KMS-11 (cell line): ENCODE measurements at regions not wholly inside any gene's neighbourhood (a gene's known extent, or its start where the extent isn't known, plus 50 kb on each side); places are given as distances from the start of the nearest gene placed in this dataset.

ENCODE experiments used
- H2AFZ ChIP-seq: fragments of 200-600 bp; sonication (generic); 2 replicates; pipeline ENCODE4 v1.6.1; 2016; ENCODE audit warnings: antibody characterized with exemption, mixed run types, low read depth
- H3K27ac ChIP-seq: fragments of 200-600 bp; sonication (generic); 2 replicates; pipeline ENCODE4 v1.6.1; 2016; ENCODE audit warnings: mild to moderate bottlenecking, mixed run types
- H3K27me3 ChIP-seq: fragments of 200-600 bp; sonication (generic); 2 replicates; pipeline ENCODE4 v1.6.1; 2017; ENCODE audit warnings: mild to moderate bottlenecking, low read depth, mixed run types, moderate library complexity; ENCODE audit not compliant: insufficient read depth
- H3K36me3 ChIP-seq: fragments of 200-600 bp; sonication (generic); 2 replicates; pipeline ENCODE4 v1.6.1; 2017; ENCODE audit warnings: mild to moderate bottlenecking, mixed run types; ENCODE audit not compliant: insufficient read depth
- H3K4me1 ChIP-seq: fragments of 200-600 bp; sonication (generic); 2 replicates; pipeline ENCODE4 v1.6.1; 2016; ENCODE audit warnings: mild to moderate bottlenecking, low read depth, mixed run types; ENCODE audit not compliant: poor library complexity, severe bottlenecking
- H3K4me2 ChIP-seq: fragments of 200-600 bp; sonication (generic); 2 replicates; pipeline ENCODE4 v1.7.0; 2016; ENCODE audit warnings: mild to moderate bottlenecking, mixed run types
- H3K4me3 ChIP-seq: fragments of 200-600 bp; sonication (generic); IDR thresholded peaks from 2 replicates; pipeline ENCODE4 v1.6.1; 2017; ENCODE audit warnings: low read depth, low read length, mixed read lengths; ENCODE audit not compliant: insufficient read depth
- H3K79me2 ChIP-seq: fragments of 200-600 bp; sonication (generic); 2 replicates; pipeline ENCODE4 v1.6.1; 2016; ENCODE audit warnings: low read depth, mixed run types; ENCODE audit not compliant: insufficient read depth
- H3K9ac ChIP-seq: fragments of 200-600 bp; sonication (generic); 2 replicates; pipeline ENCODE4 v1.6.1; 2016; ENCODE audit warnings: mild to moderate bottlenecking, mixed run types
- H4K20me1 ChIP-seq: fragments of 200-600 bp; sonication (generic); 2 replicates; pipeline ENCODE4 v1.6.1; 2016; ENCODE audit warnings: mild to moderate bottlenecking, mixed run types; ENCODE audit not compliant: insufficient read depth
- CTCF ChIP-seq: fragments of 200-600 bp; sonication (generic); conservative IDR thresholded peaks from 2 replicates; pipeline ENCODE4 v1.6.1; 2017; ENCODE audit warnings: low read depth, mild to moderate bottlenecking, antibody characterized with exemption, low read length, moderate library complexity, mixed read lengths

- no peak overlapping the region for H3K9ac ChIP-seq
- no peak overlapping the region for H3K27ac ChIP-seq
- H3K4me3 ChIP-seq = no peak overlapping the region
- H2AFZ ChIP-seq = no peak overlapping the region
- H4K20me1 ChIP-seq = no peaks in the 10 kb centered on the region
- no peaks in the 10 kb centered on the region for H3K79me2 ChIP-seq
- no peak for TF ChIP-seq CTCF
- H3K27me3 ChIP-seq = no peaks in the 10 kb centered on the region
- H3K4me1 ChIP-seq = no peaks in the 10 kb centered on the region
- H3K36me3 ChIP-seq = no peaks in the 10 kb centered on the region
- H3K4me2 ChIP-seq = no peak overlapping the region
Measured at GRCh38 chr13:89750371-89750770, 1597.1 kb upstream of the MIR17HG start.

GRCh38 chr13:89751432-89751930 lies 1596.0 kb upstream of the MIR17HG start:
- Histone ChIP-seq H3K4me2 (no peak overlapping the region), H3K9ac (no peak overlapping the region), H4K20me1 (no peaks in the 10 kb centered on the region), H3K4me3 (no peak overlapping the region), H3K27me3 (no peaks in the 10 kb centered on the region), H3K4me1 (no peaks in the 10 kb centered on the region), H3K36me3 (no peaks in the 10 kb centered on the region), H3K79me2 (no peaks in the 10 kb centered on the region), H2AFZ (no peak overlapping the region), H3K27ac (no peak overlapping the region)
- no peak for TF ChIP-seq CTCF

- H3K4me1 ChIP-seq = no peaks in the 10 kb centered on the region
- H3K79me2 ChIP-seq = no peaks in the 10 kb centered on the region
- no peaks in the 10 kb centered on the region for H3K36me3 ChIP-seq
- no peak overlapping the region for H3K27ac ChIP-seq
- no peak overlapping the region for H3K9ac ChIP-seq
- no peaks in the 10 kb centered on the region for H4K20me1 ChIP-seq
- no peaks in the 10 kb centered on the region for H3K27me3 ChIP-seq
- no peak for TF ChIP-seq CTCF
- H3K4me2 ChIP-seq = no peak overlapping the region
- H3K4me3 ChIP-seq = no peak overlapping the region
- H2AFZ ChIP-seq = no peak overlapping the region
Measured at GRCh38 chr13:89752394-89752793, 1595.1 kb upstream of the MIR17HG start.

- Histone ChIP-seq H3K27me3 (no peaks in the 10 kb centered on the region), H4K20me1 (no peaks in the 10 kb centered on the region), H3K4me1 (no peaks in the 10 kb centered on the region), H3K9ac (no peak overlapping the region), H3K36me3 (no peaks in the 10 kb centered on the region), H3K4me2 (no peak overlapping the region), H2AFZ (no peak overlapping the region), H3K79me2 (no peaks in the 10 kb centered on the region), H3K27ac (no peak overlapping the region), H3K4me3 (no peak overlapping the region)
- no peak for TF ChIP-seq CTCF
Measured at GRCh38 chr13:89755729-89756492, 1591.6 kb upstream of the MIR17HG start.
